K562 (cell line): ENCODE measurements at regions not wholly inside any gene's neighbourhood (a gene's known extent, or its start where the extent isn't known, plus 50 kb on each side); places are given as distances from the start of the nearest gene placed in this dataset.
A peak's percentile ranks its signal among the peaks of the same experiment; 100 is the strongest.

Experiments
- ATAC-seq: fragments of 200-7000 bp; cut with Tn5 transposase; 3 replicates; pipeline ENCODE4 v1.9.1; 2020; ENCODE audit warnings: moderate library complexity
- BruUV-seq: library from RNA; stranded (reverse); fragments of 400-500 nt; replicated peaks from 2 replicates; lab custom pipeline; 2021; lab: Mats Ljungman, UMichigan
- CTCF ChIA-PET: fragments of 300-600 bp; formaldehyde crosslinking; extraction: SDS; loops from one replicate; lab custom pipeline; 2021; ENCODE audit warnings: low intra/inter-chr PET ratio; lab: Yijun Ruan, JAX
- POLR2A ChIA-PET: fragments of 300-600, 350-650 bp; sonication (Branson Sonifier 250); formaldehyde crosslinking; extraction: SDS; loops from one replicate; lab custom pipeline; 2021; ENCODE audit warnings: antibody characterized with exemption, inconsistent platforms; lab: Yijun Ruan, JAX
- DNase-seq, 4 experiments: peaks; one replicate each; pipeline versions ENCODE4 v3.0.0 to v3.0.0-alpha.2; 2011 to 2018; ENCODE audit warnings: low spot score in 3 of 4, mixed read lengths in 3 of 4; ENCODE audit errors: extremely low read depth in 1 of 4
- FAIRE-seq: peaks from 2 replicates; lab custom pipeline; 2011; peaks lifted over from hg19 to GRCh38; lab: Jason Lieb, UNC
- H2AFZ ChIP-seq: 2 replicates; pipeline ENCODE4 v1.6.0; 2011; ENCODE audit warnings: low read depth, low read length, control low read depth, inconsistent platforms
- H3K27ac ChIP-seq: fragments of 200-600 bp; 3 replicates; pipeline ENCODE4 v1.8.0; 2011; ENCODE audit warnings: low read depth, mild to moderate bottlenecking, control low read depth, inconsistent platforms, low read length, moderate library complexity, mixed read lengths; ENCODE audit errors: extremely low read depth
- H3K27me3 ChIP-seq, 2 experiments: fragments of 300-600 bp in 1 of 2; 2 replicates in 1 of 2; 3 replicates in 1 of 2; pipeline versions ENCODE4 v1.6.0 to v1.8.0; 2011; ENCODE audit warnings: inconsistent platforms in 2 of 2, low read length in 2 of 2, mild to moderate bottlenecking in 1 of 2, mixed read lengths in 1 of 2, moderate library complexity in 1 of 2; ENCODE audit not compliant: control insufficient read depth in 2 of 2, insufficient read depth in 2 of 2
- H3K36me3 ChIP-seq: fragments of 300-600 bp; 3 replicates; pipeline ENCODE4 v1.8.0; 2011; ENCODE audit warnings: mild to moderate bottlenecking, low read length, inconsistent platforms; ENCODE audit not compliant: control insufficient read depth, insufficient read depth
- H3K4me1 ChIP-seq, 2 experiments: fragments of 200-600 bp in 1 of 2; replicated peaks in 1 of 2; 2 replicates in 1 of 2; 3 replicates in 1 of 2; pipeline versions ENCODE4 v1.5.1 to v1.8.0; 2011; ENCODE audit warnings: inconsistent platforms in 2 of 2, low read length in 2 of 2, mild to moderate bottlenecking in 1 of 2, mixed read lengths in 1 of 2, moderate library complexity in 1 of 2; ENCODE audit not compliant: control insufficient read depth in 2 of 2, insufficient read depth in 2 of 2
- H3K4me2 ChIP-seq: 2 replicates; pipeline ENCODE4 v1.6.1; 2011; ENCODE audit warnings: low read length, control low read depth, inconsistent platforms, mixed read lengths; ENCODE audit not compliant: insufficient read depth
- H3K4me3 ChIP-seq: fragments of 200-600 bp; sonication (generic), shearing (Covaris generic); 2 replicates; pipeline ENCODE4 v1.5.1; 2016; ENCODE audit warnings: control low read depth, inconsistent platforms
- H3K79me2 ChIP-seq: fragments of 200-600 bp; 3 replicates; pipeline ENCODE4 v1.8.0; 2011; ENCODE audit warnings: low read length, inconsistent platforms; ENCODE audit not compliant: control insufficient read depth, insufficient read depth
- H3K9ac ChIP-seq, 2 experiments: 2 replicates each; pipeline versions ENCODE4 v1.6.0 to v1.6.1; 2011; ENCODE audit warnings: low read depth in 2 of 2, low read length in 2 of 2, control low read depth in 1 of 2, inconsistent platforms in 1 of 2, mild to moderate bottlenecking in 1 of 2, mixed read lengths in 1 of 2; ENCODE audit not compliant: insufficient read depth in 1 of 2
- H3K9me1 ChIP-seq: one replicate; pipeline ENCODE4 v1.6.0; 2011; ENCODE audit warnings: inconsistent platforms, mild to moderate bottlenecking, low read length, moderate library complexity; ENCODE audit not compliant: control insufficient read depth, insufficient read depth
- H3K9me3 ChIP-seq: replicated peaks from 2 replicates; pipeline ENCODE4 v1.5.1; 2011; ENCODE audit warnings: low read depth, low read length, inconsistent platforms; ENCODE audit not compliant: control insufficient read depth, insufficient read depth
- H4K20me1 ChIP-seq: replicated peaks from 2 replicates; pipeline ENCODE4 v1.6.1; 2011; ENCODE audit warnings: low read length, inconsistent platforms, mixed read lengths; ENCODE audit not compliant: control insufficient read depth, insufficient read depth
- CEBPB ChIP-seq: fragments of 450-650 bp; IDR thresholded peaks from 2 replicates; pipeline ENCODE4 v1.6.1; 2016; ENCODE audit warnings: missing genetic modification characterization, missing compliant biosample characterization
- ELF1 ChIP-seq: fragments of 200-800 bp; sonication (Bioruptor generic); IDR thresholded peaks from 2 replicates; pipeline ENCODE4 v1.6.1; 2016; ENCODE audit warnings: missing genetic modification characterization, missing compliant biosample characterization
- EWSR1 ChIP-seq: fragments of 450-650 bp; IDR thresholded peaks from 2 replicates; pipeline ENCODE4 v1.6.1; 2018; ENCODE audit warnings: borderline replicate concordance, mild to moderate bottlenecking, low read depth, moderate library complexity; ENCODE audit not compliant: partially characterized antibody
- JUND ChIP-seq, 2 experiments: IDR thresholded peaks; 2 replicates in 1 of 2; 3 replicates in 1 of 2; pipeline ENCODE4 v1.6.1; 2011; ENCODE audit warnings: borderline replicate concordance in 2 of 2, low read depth in 2 of 2, low read length in 2 of 2, improper control_type of control experiment in 1 of 2, missing biosample characterization in 1 of 2, missing genetic modification characterization in 1 of 2, missing genetic modification reagents in 1 of 2
- NUFIP1 ChIP-seq: fragments of 450-650 bp; IDR thresholded peaks from 2 replicates; pipeline ENCODE4 v1.6.1; 2018; ENCODE audit not compliant: partially characterized antibody
- ZBTB11 ChIP-seq, 3 experiments: fragments of 200-800 bp in 1 of 3; fragments of 250-450 bp in 1 of 3; fragments of 450-650 bp in 1 of 3; sonication (Bioruptor Pico) in 1 of 3; sonication (Bioruptor generic) in 1 of 3; formaldehyde crosslinking in 1 of 3; IDR thresholded peaks; 2 replicates each; pipeline versions ENCODE4 v1.6.1 to v1.8.0; 2016 to 2022; ENCODE audit warnings: mild to moderate bottlenecking in 2 of 3, missing genetic modification characterization in 2 of 3, missing compliant biosample characterization in 1 of 3, moderate library complexity in 1 of 3
- WGBS: fragments of 100-300 bp; shearing (Covaris generic); methylation state at CpG from one replicate; pipeline ENCODE4 v1.1.6; 2016; ENCODE audit warnings: low coverage, mixed read lengths; ENCODE audit not compliant: insufficient coverage; ENCODE audit errors: missing lambda C conversion rate; 5-methylcytosine and 5-hydroxymethylcytosine counted together
- in situ Hi-C: fragments of 300-500 bp; cut with MboI; formaldehyde crosslinking; loops from 4 replicates; pipeline ENCODE4 v1.15.0; 2018; ENCODE audit warnings: inconsistent platforms, mixed read lengths
- intact Hi-C: fragments of 100-400 bp; cut with micrococcal nuclease; formaldehyde crosslinking; loops from 2 replicates; pipeline ENCODE4 v1.14.2; 2022

GRCh38 chr20:53789989-53790675, 196.5 kb upstream of the ZNF217 start:
- Histone ChIP-seq H3K79me2 (no peaks in the 10 kb centered on the region), H2AFZ (peak overlapping the region; percentile 29; the same call in 1 of the 2 replicates), H3K27ac (no peak overlapping the region), H4K20me1 (no peaks in the 10 kb centered on the region), H3K9ac (no peak overlapping the region), H3K36me3 (no peaks in the 10 kb centered on the region), H3K9me3 (no peaks in the 10 kb centered on the region), H3K4me3 (no peak overlapping the region), H3K27me3 (no peaks in the 10 kb centered on the region), H3K9me1 (no peaks in the 10 kb centered on the region), H3K4me1 (peaks cover 0 to 5% of the 10 kb centered on the region in 2 experiments; a peak in 2 of 5 replicates), H3K4me2 (no peak overlapping the region)
- FAIRE-seq: no peak
- ChIA-PET POLR2A (no interaction called here), CTCF (no interaction called here)
- ATAC-seq: no peak
- intact Hi-C loops: no loop called here
- no TSS peak for BruUV-seq
- DNase-seq: no peak
- in situ Hi-C loops: no loop called here
- 67% methylated on average over 10 of the region's 10 CpGs for WGBS
- TF ChIP-seq JUND (IDR thresholded peaks at IDR 0.05; ENCODE audit: borderline replicate concordance, low read depth, low read length) (no peak), JUND (tag; IDR thresholded peaks at IDR 0.05; ENCODE audit: borderline replicate concordance, low read depth, low read length) (0 out of 3 replicates have a peak, but pooled peaks have one; percentile 8), EWSR1 (peak; percentile 25), ELF1 (tag) (no peak), NUFIP1 (no peak), ZBTB11 (CRISPR knock-in tag; IDR thresholded peaks at IDR 0.05) (peak in 1 of 3 experiments; percentile 87; a peak in 1 of 6 replicates), CEBPB (tag) (0 out of 2 replicates have a peak, but pooled peaks have one; percentile 19)
